Activated CD4-positive, CD25-positive, alpha-beta regulatory T cell treated with anti-CD3 and anti-CD28 coated beads, Interleukin-2, amount 50 U/mL, for 24 hours (primary cell): ENCODE measurements at regions not wholly inside any gene's neighbourhood (a gene's known extent, or its start where the extent isn't known, plus 50 kb on each side); places are given as distances from the start of the nearest gene placed in this dataset.
"Not testable (repeated sequence)": the region's sequence is repeated elsewhere in the genome, so short reads cannot be mapped to it uniquely, and the experiment has no call there.

Experiments
- ATAC-seq, 2 donors: fragments of 150-1000 bp; cut with Tn5 transposase; one replicate each; pipeline ENCODE4 v1.10.0; 2021; ENCODE audit warnings: mild to moderate bottlenecking in 1 of 2, moderate library complexity in 1 of 2

- ATAC-seq, result no peak
Observed at GRCh38 chr6:14772188-14772587, 473.7 kb upstream of the JARID2 start.

GRCh38 chr6:14775528-14775927 is 470.3 kb upstream of the JARID2 start:
- ATAC-seq, result no peak

DNA sequence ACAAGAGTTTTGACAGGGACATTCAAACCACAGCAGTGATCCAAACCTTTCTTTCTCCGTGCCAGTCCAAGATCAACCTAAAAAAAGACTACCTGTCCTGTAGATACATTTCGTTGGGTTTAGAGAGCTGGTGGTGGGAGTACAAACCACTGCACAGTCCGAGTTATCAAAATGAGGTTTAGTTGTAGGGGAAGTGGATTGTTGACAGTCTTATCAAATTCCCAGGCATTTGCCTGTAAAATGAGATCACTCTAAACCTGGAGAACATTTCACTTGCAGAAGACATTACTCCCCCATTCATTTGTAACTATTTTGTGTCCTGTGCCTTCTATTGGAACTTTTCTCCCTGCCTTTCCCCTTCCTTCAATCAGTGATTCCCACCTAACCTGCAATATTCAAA is 469.6 kb upstream of the JARID2 start:
- ATAC-seq, result no peak

- ATAC-seq, result no peak
Observed at GRCh38 chr6:14781772-14782525, 463.9 kb upstream of the JARID2 start.

GRCh38 chr6:14782921-14783464 is 462.9 kb upstream of the JARID2 start:
- not testable (repeated sequence) for ATAC-seq

GRCh38 chr6:14783594-14783993 is 462.3 kb upstream of the JARID2 start:
- ATAC-seq, result no peak

DNA sequence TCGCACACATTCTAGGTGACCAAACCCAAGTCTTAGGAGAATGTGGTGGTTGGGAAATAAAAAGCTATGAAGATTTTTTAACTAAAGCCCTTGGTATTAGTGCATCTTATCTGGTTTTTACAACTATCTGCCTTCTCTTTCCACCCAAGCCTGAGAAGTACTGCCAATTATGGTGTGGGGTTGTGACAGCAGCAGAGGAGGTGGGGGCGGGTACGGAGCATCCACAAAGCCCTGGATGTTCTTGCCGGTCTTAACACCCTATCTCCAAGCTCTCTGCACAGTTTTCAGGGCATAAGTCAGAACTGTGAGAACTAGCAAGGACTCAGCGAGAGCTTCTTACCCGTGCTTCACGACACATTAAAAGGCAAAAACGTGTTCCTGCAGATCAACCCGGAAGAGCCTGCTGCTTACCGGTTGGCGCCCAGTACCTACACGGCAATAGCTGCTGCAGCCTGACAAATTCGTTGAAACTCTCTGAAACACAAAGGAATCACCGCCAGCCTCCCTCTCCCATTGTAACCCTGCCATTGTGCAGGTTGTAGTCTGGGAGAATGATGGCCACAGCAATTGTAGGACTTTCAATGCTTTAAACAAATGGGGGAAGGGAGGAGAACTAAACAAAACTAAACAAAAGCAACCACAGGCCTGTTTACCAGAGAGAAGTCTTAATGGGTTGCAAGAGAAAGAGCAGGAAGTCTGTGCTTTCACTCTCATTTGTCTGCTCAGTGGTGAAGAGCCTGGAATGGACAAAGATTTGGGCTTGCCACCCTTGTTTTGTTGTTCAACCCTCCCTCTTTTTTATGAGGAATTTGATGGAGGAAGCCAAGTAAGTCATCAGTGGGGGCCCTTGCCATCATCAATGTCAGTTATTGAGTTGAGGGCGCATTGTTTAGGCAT is 461.0 kb upstream of the JARID2 start:
- peak; percentile 17 to 38 for ATAC-seq

DNA sequence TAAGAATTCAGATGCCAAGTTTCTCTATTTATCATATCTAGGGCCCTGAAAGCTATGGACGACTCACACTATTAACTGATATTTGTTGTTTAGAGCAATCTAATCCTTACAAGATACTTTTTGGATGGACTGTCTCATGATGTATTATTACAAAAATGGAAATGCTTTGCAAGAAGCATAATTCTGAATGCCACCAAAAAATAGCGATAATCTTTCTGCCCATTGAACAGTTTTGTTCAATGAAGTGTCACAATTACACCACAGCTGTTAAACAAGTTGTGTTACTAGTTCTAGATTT is 460.4 kb upstream of the JARID2 start:
- ATAC-seq, result no peak

GRCh38 chr6:14786008-14786407 is 459.9 kb upstream of the JARID2 start:
- no peak for ATAC-seq

GRCh38 chr6:14786455-14786854 is 459.4 kb upstream of the JARID2 start:
- ATAC-seq, result no peak

DNA sequence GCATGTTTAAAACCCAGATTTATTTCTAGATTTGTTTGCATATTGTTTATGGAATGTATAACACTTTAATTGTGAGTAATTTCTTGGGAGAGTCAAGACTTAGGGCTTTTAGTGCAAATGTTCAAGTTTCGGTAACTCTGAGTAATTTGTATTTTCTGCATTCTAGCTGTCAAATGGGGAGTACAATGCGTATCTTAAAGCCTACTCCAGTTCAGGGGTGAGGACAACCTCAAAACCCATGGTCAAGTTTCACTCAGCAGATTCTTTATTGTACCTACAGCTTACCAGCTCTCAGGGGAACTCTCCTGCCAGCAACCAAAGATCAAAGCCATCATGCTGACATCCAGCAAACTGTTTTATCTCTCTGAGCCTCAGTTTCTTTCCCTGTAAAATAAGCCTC is 458.6 kb upstream of the JARID2 start:
- ATAC-seq, result no peak

DNA sequence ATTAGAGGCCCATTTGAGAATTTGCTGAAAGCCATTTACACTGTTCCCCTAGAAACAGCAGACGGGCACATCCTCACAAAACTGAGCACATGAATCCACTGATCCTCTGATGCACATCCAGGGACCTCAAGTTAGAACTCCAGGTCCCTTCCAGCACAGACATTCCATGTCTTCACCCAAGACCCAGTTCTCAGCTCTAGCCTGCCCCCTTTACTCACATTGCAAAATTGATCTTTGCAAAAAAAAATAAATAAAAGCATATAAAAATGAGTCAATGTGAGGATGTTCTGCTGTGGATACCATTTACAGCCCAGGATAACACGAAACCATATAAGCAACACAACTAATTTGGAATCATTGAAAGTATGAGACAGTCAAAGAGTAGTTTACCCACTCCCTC is 458.2 kb upstream of the JARID2 start:
- no peak for ATAC-seq

DNA sequence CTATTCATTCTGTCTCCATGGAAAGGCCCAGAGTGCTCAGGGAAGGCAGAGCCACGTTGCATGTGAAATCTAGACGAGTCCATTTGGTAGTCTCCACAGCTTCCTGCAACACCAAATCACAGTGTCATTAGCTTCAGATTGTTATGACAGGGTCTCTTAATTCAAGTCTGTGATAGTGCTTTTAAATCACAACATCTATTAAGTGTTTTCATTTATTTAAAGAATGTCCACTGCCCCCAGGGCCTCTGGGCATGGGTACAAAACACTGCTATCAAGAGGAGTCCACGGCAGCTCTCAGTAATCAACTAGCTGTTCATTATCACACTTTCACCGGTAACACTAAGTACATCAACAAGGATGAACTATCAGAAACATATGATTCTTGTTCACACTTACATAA is 455.9 kb upstream of the JARID2 start:
- no peak for ATAC-seq

- ATAC-seq, result no peak
Observed at GRCh38 chr6:14790976-14791375, 454.9 kb upstream of the JARID2 start.

GRCh38 chr6:14791526-14791925 is 454.3 kb upstream of the JARID2 start:
- ATAC-seq, result no peak

- ATAC-seq, result no peak
Observed at GRCh38 chr6:14792118-14792955, 453.5 kb upstream of the JARID2 start.

DNA sequence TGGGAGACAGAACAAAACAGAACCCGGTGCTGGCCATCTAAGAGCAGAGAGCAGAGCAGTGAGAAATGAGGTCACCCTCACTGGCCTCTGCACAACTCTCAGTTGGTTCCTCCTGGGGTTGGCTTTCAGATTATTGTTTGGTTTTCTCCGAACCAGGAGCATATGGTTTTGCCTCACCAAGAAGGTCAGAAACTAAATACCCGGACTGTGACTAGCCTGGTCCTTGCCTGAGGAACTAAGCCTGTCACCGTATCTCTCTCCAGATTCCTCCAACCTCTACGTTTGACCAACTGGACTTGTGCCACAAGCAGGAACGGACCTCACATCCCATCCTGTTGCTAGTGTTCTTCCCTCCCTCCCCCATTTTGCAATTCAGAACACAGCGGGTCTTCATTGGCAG is 450.4 kb upstream of the JARID2 start:
- no peak for ATAC-seq

- ATAC-seq, result no peak
Observed at GRCh38 chr6:14796974-14797762, 448.7 kb upstream of the JARID2 start.

DNA sequence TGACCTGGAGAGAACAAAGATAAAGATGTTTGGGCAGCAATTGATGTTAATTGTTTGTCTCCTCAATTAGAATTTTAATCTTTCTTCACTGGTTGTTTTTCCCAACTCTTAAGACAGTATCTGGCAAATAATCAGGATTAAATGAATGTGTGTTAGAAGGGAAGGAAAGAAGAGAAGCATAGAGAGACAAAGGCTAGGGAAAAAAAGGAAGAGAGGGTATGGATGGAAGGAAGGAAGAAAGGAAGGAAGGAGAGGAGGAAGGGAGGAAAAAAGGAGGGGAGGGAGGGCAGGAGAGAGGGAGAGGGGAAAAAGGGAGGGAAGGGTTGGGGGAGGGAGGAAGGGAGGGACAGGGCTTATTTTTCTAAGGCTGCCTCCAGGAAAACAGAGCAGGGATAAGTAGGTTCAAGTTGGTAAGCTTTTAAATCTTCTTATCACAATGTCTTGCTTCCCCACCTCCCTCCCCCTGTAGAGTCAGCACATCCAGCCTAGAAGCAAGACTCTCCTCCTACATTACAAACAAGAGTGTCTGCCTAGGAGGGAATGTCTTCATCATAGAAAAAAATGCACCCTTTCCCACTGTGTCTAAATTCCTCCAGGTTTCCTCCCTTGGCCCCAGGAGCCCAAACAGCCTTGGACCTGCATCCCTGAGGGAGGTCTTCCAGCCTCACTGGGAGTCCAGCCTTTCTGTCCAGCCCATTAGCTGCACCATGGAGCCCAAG is 447.8 kb upstream of the JARID2 start:
- ATAC-seq, result no peak

GRCh38 chr6:14798594-14798982 is 447.3 kb upstream of the JARID2 start:
- no peak for ATAC-seq

DNA sequence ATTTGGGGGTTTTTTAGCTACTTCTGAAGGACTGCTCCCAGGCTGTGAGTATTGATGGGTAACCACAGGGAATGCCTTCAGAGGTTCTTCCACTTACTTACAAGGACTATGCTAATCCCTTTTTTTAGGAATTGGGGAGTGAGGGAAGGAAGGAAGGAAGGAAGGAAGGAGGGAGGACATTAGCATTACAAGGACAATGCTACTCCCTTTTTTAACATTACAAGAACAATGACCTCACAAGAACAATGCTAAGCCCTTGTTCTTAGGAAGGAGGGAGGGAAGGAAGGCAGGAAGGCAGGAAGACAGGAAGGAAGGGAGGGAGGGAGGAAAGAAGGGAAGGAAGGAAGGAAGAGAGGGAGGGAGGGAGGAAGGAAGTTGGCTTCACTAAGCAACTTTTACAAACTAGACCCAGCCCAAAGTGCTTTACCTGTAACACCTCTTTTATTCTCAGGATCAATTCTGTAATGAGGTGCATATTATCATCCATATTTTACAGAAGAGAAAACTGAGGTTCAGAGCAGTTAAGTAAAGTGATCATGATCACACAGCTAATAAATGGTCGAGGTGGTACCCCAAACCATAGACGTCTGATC is 446.8 kb upstream of the JARID2 start:
- no peak for ATAC-seq
